ENCODE measurements at regions not wholly inside any gene's neighbourhood (a gene's known extent, or its start where the extent isn't known, plus 50 kb on each side); places are given as distances from the start of the nearest gene placed in this dataset.

- Histone ChIP-seq H3K23ac (ENCODE audit: insufficient read length, low read depth, low read length) (no peak overlapping the region), H3K4me2 (ENCODE audit: insufficient read depth, insufficient read length, low read length) (no peak overlapping the region), H2BK5ac (ENCODE audit: insufficient read length, low read length) (no peak overlapping the region), H4K91ac (ENCODE audit: insufficient read length, low read depth, low read length) (no peak overlapping the region), H3K9ac (ENCODE audit: extremely low read depth, insufficient read length, low read length) (no peak overlapping the region), H2AFZ (ENCODE audit: low read length) (no peak overlapping the region), H3K27ac (ENCODE audit: insufficient read length, low read depth, low read length) (no peak overlapping the region), H2BK12ac (ENCODE audit: insufficient read length, low read depth, low read length) (no peak overlapping the region), H3T11ph (ENCODE audit: low read length) (no peak overlapping the region), H2BK15ac (ENCODE audit: low read depth, low read length) (no peak overlapping the region), H2BK20ac (ENCODE audit: low read depth, low read length, poor library complexity, severe bottlenecking) (no peak overlapping the region), H3K56ac (ENCODE audit: insufficient read length, low read depth, low read length) (no peak overlapping the region), H3K79me1 (ENCODE audit: insufficient read depth, low read depth, low read length, poor library complexity, severe bottlenecking) (no peaks in the 10 kb centered on the region), H3K4ac (ENCODE audit: low read depth, low read length) (no peak overlapping the region), H3K79me2 (ENCODE audit: insufficient read depth, low read length) (no peaks in the 10 kb centered on the region), H4K5ac (ENCODE audit: insufficient read length, low read depth, low read length) (no peak overlapping the region), H3K23me2 (ENCODE audit: insufficient read length, low read depth, low read length, poor library complexity, severe bottlenecking) (no peaks in the 10 kb centered on the region), H3K9me3 (ENCODE audit: control insufficient read depth, low read depth, low read length) (no peaks in the 10 kb centered on the region), H2BK120ac (ENCODE audit: low read depth, low read length, poor library complexity, severe bottlenecking) (no peak overlapping the region), H3K4me1 (ENCODE audit: insufficient read depth, low read length) (no peaks in the 10 kb centered on the region; the same call in 1 of the 2 replicates), H3K27me3 (ENCODE audit: insufficient read depth, low read length) (no peaks in the 10 kb centered on the region), H2AK5ac (ENCODE audit: insufficient read length, low read length) (no peak overlapping the region), H4K20me1 (ENCODE audit: control insufficient read depth, insufficient read depth, insufficient read length) (no peaks in the 10 kb centered on the region), H3K14ac (ENCODE audit: insufficient read depth, low read length) (no peak overlapping the region), H3K18ac (ENCODE audit: insufficient read length, low read depth, low read length) (no peak overlapping the region), H4K8ac (replicated peaks; ENCODE audit: insufficient read length, low read depth, low read length) (no peak overlapping the region)
- Mint-ChIP-seq H3K4me1 (peaks cover 11 to 12% of the 10 kb centered on the region in 2 experiments), H3K27me3 (ENCODE audit: low read depth) (no peaks in the 10 kb centered on the region), H3K9me3 (no peaks in the 10 kb centered on the region), H3K4me3 (no peak overlapping the region), H3K36me3 (ENCODE audit: insufficient read depth in 1 of 3, low read depth in 3 of 3) (no peaks in the 10 kb centered on the region), H3K27ac (no peak overlapping the region)
- TF ChIP-seq CTCF (conservative IDR thresholded peaks at IDR 0.05), result no peak
- DNase-seq, result no peak
- no CpG with 5 or more reads among the region's 4 CpGs for WGBS (ENCODE audit: extremely low coverage, insufficient read length, low lambda C conversion rate)
These were observed 1390.5 kb upstream of the ZEB2 start for GRCh38 chr2:145910416-145910815.
